Fibroblast of lung (primary cell): ENCODE measurements at regions not wholly inside any gene's neighbourhood (a gene's known extent, or its start where the extent isn't known, plus 50 kb on each side); places are given as distances from the start of the nearest gene placed in this dataset.
A peak's percentile ranks its signal among the peaks of the same experiment; 100 is the strongest.

Experiments used
- DNase-seq, 2 donors: peaks; one replicate each; pipeline versions ENCODE4 v3.0.0 to v3.0.0-alpha.2; 2010; ENCODE audit warnings: low read depth in 2 of 2
- H2AFZ ChIP-seq: 2 replicates; pipeline ENCODE4 v1.5.1; 2012; ENCODE audit warnings: low read length, control low read depth, inconsistent platforms
- H3K27ac ChIP-seq: 2 replicates; pipeline ENCODE4 v1.5.1; 2011; ENCODE audit warnings: low read length, control low read depth; ENCODE audit not compliant: insufficient read depth
- H3K27me3 ChIP-seq: 2 replicates; pipeline ENCODE4 v1.5.1; 2011; ENCODE audit warnings: mild to moderate bottlenecking, low read length; ENCODE audit not compliant: control insufficient read depth, insufficient read depth
- H3K36me3 ChIP-seq: 2 replicates; pipeline ENCODE4 v1.5.1; 2011; ENCODE audit warnings: low read length; ENCODE audit not compliant: control insufficient read depth, insufficient read depth
- H3K4me1 ChIP-seq: 2 replicates; pipeline ENCODE4 v1.5.1; 2011; ENCODE audit warnings: low read length; ENCODE audit not compliant: control insufficient read depth, insufficient read depth; ENCODE audit errors: extremely low read depth
- H3K4me2 ChIP-seq: 2 replicates; pipeline ENCODE4 v1.5.1; 2011; ENCODE audit warnings: low read length, control low read depth; ENCODE audit not compliant: insufficient read depth; ENCODE audit errors: extremely low read depth
- H3K4me3 ChIP-seq, 4 experiments: fragments of 200-600 bp in 1 of 4; sonication (generic) in 1 of 4; replicated peaks in 1 of 4; 2 replicates each; pipeline ENCODE4 v1.5.1; 2011 to 2016; ENCODE audit warnings: low read length in 4 of 4, low read depth in 3 of 4, mild to moderate bottlenecking in 3 of 4, control low read depth in 2 of 4, inconsistent platforms in 1 of 4, mixed read lengths in 1 of 4; ENCODE audit not compliant: insufficient read depth in 1 of 4; ENCODE audit errors: control extremely low read depth in 1 of 4
- H3K79me2 ChIP-seq: 2 replicates; pipeline ENCODE4 v1.5.1; 2012; ENCODE audit warnings: mild to moderate bottlenecking, low read length, inconsistent platforms; ENCODE audit not compliant: control insufficient read depth, insufficient read depth
- H3K9ac ChIP-seq: 2 replicates; pipeline ENCODE4 v1.5.1; 2011; ENCODE audit warnings: mild to moderate bottlenecking, low read length, control low read depth; ENCODE audit not compliant: insufficient read depth
- H3K9me3 ChIP-seq: 2 replicates; pipeline ENCODE4 v1.5.1; 2012; ENCODE audit warnings: low read depth, low read length; ENCODE audit not compliant: control insufficient read depth, insufficient read depth
- H4K20me1 ChIP-seq: 2 replicates; pipeline ENCODE4 v1.5.1; 2011; ENCODE audit warnings: low read length; ENCODE audit not compliant: control insufficient read depth, insufficient read depth; ENCODE audit errors: extremely low read depth
- EZH2 ChIP-seq: IDR thresholded peaks from 2 replicates; pipeline ENCODE4 v1.5.1; 2012; ENCODE audit warnings: low read length, control low read depth, mild to moderate bottlenecking; ENCODE audit errors: missing control alignments
- TF ChIP-seq, protein P1 (sequence below), 2 donors: IDR thresholded peaks in 1 of 2; conservative IDR thresholded peaks in 1 of 2; 1 replicate in 1 of 2; 2 replicates in 1 of 2; pipeline ENCODE4 v1.5.1; 2011 to 2012; ENCODE audit warnings: low read length in 2 of 2, control low read depth in 1 of 2, inconsistent platforms in 1 of 2, low read depth in 1 of 2, mild to moderate bottlenecking in 1 of 2

DNA sequence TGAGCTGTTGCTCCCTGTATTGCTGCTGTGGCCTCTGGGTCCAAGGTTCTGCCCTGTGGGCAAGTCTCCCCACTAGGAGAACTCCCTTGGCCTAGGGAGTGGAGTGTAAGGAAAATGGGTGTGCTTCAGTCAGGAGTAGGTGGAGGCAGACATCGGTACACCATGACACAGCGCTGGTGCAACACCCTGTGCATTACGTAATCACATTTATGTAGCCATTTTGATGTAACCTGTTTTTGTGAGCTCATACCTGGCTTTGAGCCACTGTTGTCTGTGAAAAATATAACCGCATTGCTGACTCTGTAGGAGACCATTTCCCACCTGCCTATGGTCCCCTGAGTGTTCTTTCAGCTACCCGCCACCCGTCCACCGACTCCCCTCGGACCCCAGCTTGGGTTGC is 700.5 kb upstream of the AGA start:
- no peak for TF ChIP-seq EZH2
- TF ChIP-seq, protein P1, sequence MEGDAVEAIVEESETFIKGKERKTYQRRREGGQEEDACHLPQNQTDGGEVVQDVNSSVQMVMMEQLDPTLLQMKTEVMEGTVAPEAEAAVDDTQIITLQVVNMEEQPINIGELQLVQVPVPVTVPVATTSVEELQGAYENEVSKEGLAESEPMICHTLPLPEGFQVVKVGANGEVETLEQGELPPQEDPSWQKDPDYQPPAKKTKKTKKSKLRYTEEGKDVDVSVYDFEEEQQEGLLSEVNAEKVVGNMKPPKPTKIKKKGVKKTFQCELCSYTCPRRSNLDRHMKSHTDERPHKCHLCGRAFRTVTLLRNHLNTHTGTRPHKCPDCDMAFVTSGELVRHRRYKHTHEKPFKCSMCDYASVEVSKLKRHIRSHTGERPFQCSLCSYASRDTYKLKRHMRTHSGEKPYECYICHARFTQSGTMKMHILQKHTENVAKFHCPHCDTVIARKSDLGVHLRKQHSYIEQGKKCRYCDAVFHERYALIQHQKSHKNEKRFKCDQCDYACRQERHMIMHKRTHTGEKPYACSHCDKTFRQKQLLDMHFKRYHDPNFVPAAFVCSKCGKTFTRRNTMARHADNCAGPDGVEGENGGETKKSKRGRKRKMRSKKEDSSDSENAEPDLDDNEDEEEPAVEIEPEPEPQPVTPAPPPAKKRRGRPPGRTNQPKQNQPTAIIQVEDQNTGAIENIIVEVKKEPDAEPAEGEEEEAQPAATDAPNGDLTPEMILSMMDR (conservative IDR thresholded peaks at IDR 0.05 in 1 of 2, IDR thresholded peaks at IDR 0.05 in 1 of 2; ENCODE audit: low read depth in 1 of 2, low read length in 2 of 2): no peak
- no peak overlapping the region for H2AFZ ChIP-seq

DNA sequence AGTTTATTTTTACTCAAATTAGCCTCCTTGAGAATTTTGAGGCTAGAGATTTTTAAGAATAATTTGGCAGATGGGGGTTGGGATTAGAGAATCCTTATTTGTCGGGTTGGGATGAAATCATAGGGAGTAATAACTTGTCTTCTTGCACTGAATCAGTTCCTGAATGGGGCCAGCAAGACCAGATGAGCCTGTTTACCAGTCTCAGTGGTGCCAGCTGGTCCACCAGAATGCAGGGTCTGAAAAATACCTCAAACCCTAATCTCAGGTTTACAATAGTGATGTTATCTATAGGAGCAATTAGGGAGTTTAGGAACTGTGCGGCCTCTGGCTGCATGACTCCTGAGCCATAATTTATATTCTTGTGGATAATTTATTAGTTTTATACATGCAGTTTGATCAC is 705.9 kb upstream of the AGA start:
- Histone ChIP-seq H3K4me2 (no peak overlapping the region), H4K20me1 (no peaks in the 10 kb centered on the region), H3K9me3 (no peaks in the 10 kb centered on the region)

More for the DNA sequence above, 700.5 kb upstream of the AGA start:
- no peak overlapping the region for H3K4me2 ChIP-seq
- H3K4me1 ChIP-seq: no peaks in the 10 kb centered on the region
- no peak overlapping the region for H3K9ac ChIP-seq
- DNase-seq: no peak
- H3K4me3 ChIP-seq: no peak overlapping the region
- no peaks in the 10 kb centered on the region for H3K36me3 ChIP-seq
- no peaks in the 10 kb centered on the region for H3K9me3 ChIP-seq
- no peak overlapping the region for H3K27ac ChIP-seq
- H4K20me1 ChIP-seq: no peaks in the 10 kb centered on the region
- no peaks in the 10 kb centered on the region for H3K27me3 ChIP-seq
- H3K79me2 ChIP-seq: no peaks in the 10 kb centered on the region

DNA sequence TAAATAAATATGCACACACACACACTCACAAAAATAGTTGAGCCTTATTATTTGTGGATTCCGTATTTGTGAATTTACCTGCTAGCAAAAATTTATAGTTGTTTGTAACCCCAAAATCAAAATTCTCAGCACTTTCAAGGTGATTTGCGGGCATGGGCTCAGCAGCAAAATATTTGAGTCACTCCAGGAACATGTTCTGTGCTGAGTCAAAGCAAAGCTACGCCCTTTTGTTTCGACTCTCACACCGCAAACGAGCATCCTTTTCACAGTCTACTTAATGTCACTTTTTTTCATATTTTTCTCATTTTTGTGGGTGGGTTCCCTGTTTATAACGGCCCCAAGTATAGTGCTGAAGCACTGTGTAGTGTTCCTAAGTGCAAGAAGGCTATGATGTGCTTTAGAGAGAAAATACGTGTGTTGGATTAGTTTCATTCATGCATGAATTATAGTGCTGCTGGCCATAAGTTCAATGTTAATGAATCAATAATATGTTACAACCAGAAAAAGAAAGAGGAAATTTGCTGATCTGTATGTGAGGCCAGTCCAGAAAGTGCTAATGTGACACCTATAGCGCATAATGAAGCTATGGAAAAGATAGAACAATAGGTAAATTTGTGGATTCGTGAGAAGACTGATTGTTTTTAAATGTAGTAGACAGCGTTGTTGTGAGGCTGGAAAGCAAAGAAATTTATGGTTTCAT is 723.2 kb upstream of the AGA start:
- Histone ChIP-seq H3K27ac (no peak overlapping the region), H3K9ac (no peak overlapping the region), H3K36me3 (no peaks in the 10 kb centered on the region), H3K27me3 (no peaks in the 10 kb centered on the region), H3K9me3 (no peaks in the 10 kb centered on the region), H3K4me2 (no peak overlapping the region), H3K4me1 (no peaks in the 10 kb centered on the region), H2AFZ (no peak overlapping the region), H4K20me1 (no peaks in the 10 kb centered on the region), H3K4me3 (no peak overlapping the region), H3K79me2 (no peaks in the 10 kb centered on the region)
- TF ChIP-seq, protein P1 (conservative IDR thresholded peaks at IDR 0.05 in 1 of 2, IDR thresholded peaks at IDR 0.05 in 1 of 2; ENCODE audit: low read depth in 1 of 2, low read length in 2 of 2): no peak
- no peak for TF ChIP-seq EZH2
- DNase-seq: no peak

More for the DNA sequence above, 705.9 kb upstream of the AGA start:
- Histone ChIP-seq H3K79me2 (no peaks in the 10 kb centered on the region), H3K4me3 (no peak overlapping the region), H3K27me3 (no peaks in the 10 kb centered on the region), H3K36me3 (no peaks in the 10 kb centered on the region), H3K27ac (no peak overlapping the region), H3K9ac (no peak overlapping the region), H2AFZ (no peak overlapping the region), H3K4me1 (no peaks in the 10 kb centered on the region)
- TF ChIP-seq EZH2: no peak
- TF ChIP-seq, protein P1 (conservative IDR thresholded peaks at IDR 0.05 in 1 of 2, IDR thresholded peaks at IDR 0.05 in 1 of 2; ENCODE audit: low read depth in 1 of 2, low read length in 2 of 2): no peak
- peak in 1 of 2 donors; percentile 24 for DNase-seq
